SK-N-SH treated with all-trans-retinoic acid at 6 μM for 48 hours (cell line): ENCODE measurements at regions not wholly inside any gene's neighbourhood (a gene's known extent, or its start where the extent isn't known, plus 50 kb on each side); places are given as distances from the start of the nearest gene placed in this dataset.

ENCODE experiments used
- ARNTL ChIP-seq: fragments of 450-650 bp; formaldehyde crosslinking; IDR thresholded peaks from 2 replicates; pipeline ENCODE4 v1.5.0; 2020; ENCODE audit warnings: low read depth, mild to moderate bottlenecking, moderate library complexity, borderline replicate concordance
- BACH2 ChIP-seq: fragments of 250-450 bp; sonication (Bioruptor Pico); IDR thresholded peaks from 2 replicates; pipeline ENCODE4 v1.9.0; 2021; ENCODE audit warnings: mild to moderate bottlenecking, borderline replicate concordance
- CREB5 ChIP-seq: fragments of 250-450 bp; sonication (Bioruptor Pico); IDR thresholded peaks from 2 replicates; pipeline ENCODE4 v1.5.1; 2020; ENCODE audit warnings: low read depth, mild to moderate bottlenecking, moderate library complexity
- OSR1 ChIP-seq: fragments of 250-450 bp; sonication (Bioruptor Pico); IDR thresholded peaks from 2 replicates; pipeline ENCODE4 v1.8.0; 2022; ENCODE audit warnings: moderate library complexity, mild to moderate bottlenecking, inconsistent platforms
- PATZ1 ChIP-seq: fragments of 250-450 bp; sonication (Bioruptor Pico); IDR thresholded peaks from 2 replicates; pipeline ENCODE4 v1.8.0; 2020; ENCODE audit warnings: mild to moderate bottlenecking, moderate library complexity, borderline replicate concordance
- PPARA ChIP-seq: fragments of 250-450 bp; sonication (Bioruptor Pico); IDR thresholded peaks from 2 replicates; pipeline ENCODE4 v1.5.0; 2020; ENCODE audit warnings: mild to moderate bottlenecking, borderline replicate concordance
- RARB ChIP-seq: fragments of 250-450 bp; sonication (Bioruptor Pico); IDR thresholded peaks from 2 replicates; pipeline ENCODE4 v1.8.0; 2021; ENCODE audit warnings: mild to moderate bottlenecking, moderate library complexity
- TCF4 ChIP-seq: fragments of 250-450 bp; sonication (Bioruptor Pico); IDR thresholded peaks from 2 replicates; pipeline ENCODE4 v1.8.0; 2021; ENCODE audit warnings: mild to moderate bottlenecking, moderate library complexity, borderline replicate concordance
- TSHZ2 ChIP-seq: fragments of 250-450 bp; sonication (Bioruptor Pico); IDR thresholded peaks from 2 replicates; pipeline ENCODE4 v1.5.0; 2020; ENCODE audit warnings: mild to moderate bottlenecking, moderate library complexity
- ZC3H10 ChIP-seq: fragments of 250-450 bp; sonication (Bioruptor Pico); IDR thresholded peaks from 2 replicates; pipeline ENCODE4 v1.5.1; 2021; ENCODE audit warnings: mild to moderate bottlenecking, moderate library complexity
- ZNF70 ChIP-seq: fragments of 450-650 bp; formaldehyde crosslinking; IDR thresholded peaks from 2 replicates; pipeline ENCODE4 v1.5.0; 2020; ENCODE audit warnings: mild to moderate bottlenecking, moderate library complexity

GRCh38 chr2:154911729-154912128, 213.2 kb downstream of the KCNJ3 start:
- TF ChIP-seq PPARA (CRISPR knock-in tag), result no peak
- no peak for TF ChIP-seq TSHZ2 (CRISPR knock-in tag)
- no peak for TF ChIP-seq ARNTL
- no peak for TF ChIP-seq CREB5 (CRISPR knock-in tag)
- no peak for TF ChIP-seq PATZ1
- no peak for TF ChIP-seq OSR1 (CRISPR knock-in tag)
- TF ChIP-seq BACH2 (CRISPR knock-in tag), result no peak
- no peak for TF ChIP-seq RARB
- no peak for TF ChIP-seq ZC3H10 (CRISPR knock-in tag)
- TF ChIP-seq ZNF70, result no peak
- no peak for TF ChIP-seq TCF4 (CRISPR knock-in tag)
